ENCODE measurements at regions not wholly inside any gene's neighbourhood (a gene's known extent, or its start where the extent isn't known, plus 50 kb on each side); places are given as distances from the start of the nearest gene placed in this dataset.
A peak's percentile ranks its signal among the peaks of the same experiment; 100 is the strongest.

GRCh38 chr19:31223740-31224534 lies 125.3 kb downstream of the TSHZ3 start:
- no peak for DNase-seq

- no peak for DNase-seq
Measured at GRCh38 chr19:31220540-31220939, 128.7 kb downstream of the TSHZ3 start.

DNA sequence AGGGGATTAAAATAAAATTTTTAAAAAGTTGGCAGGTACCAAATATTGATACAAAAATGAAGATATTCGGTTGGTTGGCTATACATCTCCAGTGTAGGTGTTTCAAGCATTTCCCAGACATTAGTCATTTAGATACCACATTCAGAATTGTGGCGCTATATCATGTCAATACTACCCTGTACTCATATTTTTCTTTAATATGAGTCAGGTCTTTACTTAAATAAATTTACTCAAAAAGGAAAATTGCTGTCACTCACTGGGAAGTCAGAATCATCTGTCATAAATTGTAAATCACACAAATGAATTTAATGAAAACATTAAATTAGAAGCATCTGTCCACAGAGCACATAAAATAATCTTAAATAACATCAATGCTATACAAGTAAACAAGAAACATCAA lies 134.2 kb downstream of the TSHZ3 start:
- no peak for DNase-seq

GRCh38 chr19:31214086-31214485 lies 135.2 kb downstream of the TSHZ3 start:
- DNase-seq: peak; percentile 76

- no peak for DNase-seq
Measured at GRCh38 chr19:31211088-31211487, 138.1 kb downstream of the TSHZ3 start.

DNA sequence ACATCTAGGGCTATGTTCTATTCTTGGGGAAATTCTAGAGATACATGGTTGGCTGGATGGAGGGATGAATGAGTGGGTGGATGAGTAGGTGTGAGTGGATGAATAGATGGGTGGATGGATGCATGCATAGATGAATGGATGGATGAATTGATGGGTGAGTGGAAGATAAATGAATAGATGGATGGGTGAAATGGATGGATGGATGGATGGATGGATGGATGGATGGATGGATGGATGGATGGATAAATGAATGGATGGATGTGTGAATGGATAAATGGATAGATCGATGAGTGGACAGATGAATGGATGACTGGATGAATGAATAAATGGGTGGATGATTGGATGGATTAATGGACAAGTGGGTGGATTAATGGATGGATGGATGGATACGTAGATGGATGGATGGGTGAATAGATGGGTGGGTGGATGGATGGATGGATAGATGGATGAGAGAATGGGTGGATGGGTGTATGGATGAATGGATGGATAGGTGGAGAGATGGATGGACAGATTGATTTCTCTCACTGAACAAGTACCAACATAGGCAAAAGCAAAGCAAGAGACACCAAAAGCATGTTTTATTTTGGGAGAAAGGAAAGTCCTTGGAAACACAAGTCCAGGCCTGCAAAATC lies 143.2 kb downstream of the TSHZ3 start:
- DNase-seq: no peak

DNA sequence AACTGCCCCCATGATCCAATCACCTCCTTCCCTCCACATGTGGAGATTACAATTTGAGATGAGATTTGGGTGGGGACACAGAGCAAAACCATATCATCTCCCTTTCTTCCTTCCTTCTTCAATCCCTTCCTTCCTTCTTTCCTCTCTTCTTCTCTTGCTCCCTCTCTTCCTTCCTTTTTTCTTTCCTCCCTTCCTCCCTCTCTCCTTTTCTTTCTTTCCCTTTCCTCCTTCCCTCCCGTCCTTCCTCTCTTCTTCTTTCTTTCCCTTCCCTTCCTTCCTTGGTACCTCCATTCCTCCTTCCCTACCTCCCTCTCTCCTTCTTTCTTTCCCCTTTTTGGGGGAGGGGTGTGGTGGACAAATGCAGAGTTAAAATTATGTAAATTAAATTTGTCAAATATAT lies 145.1 kb downstream of the TSHZ3 start:
- DNase-seq: no peak

GRCh38 chr19:31185261-31185660 lies 164.0 kb downstream of the TSHZ3 start:
- DNase-seq: no peak

- DNase-seq: no peak
Measured at GRCh38 chr19:31181535-31181934, 167.7 kb downstream of the TSHZ3 start.

- DNase-seq: no peak
Measured at GRCh38 chr19:31180907-31181306, 168.3 kb downstream of the TSHZ3 start.

DNA sequence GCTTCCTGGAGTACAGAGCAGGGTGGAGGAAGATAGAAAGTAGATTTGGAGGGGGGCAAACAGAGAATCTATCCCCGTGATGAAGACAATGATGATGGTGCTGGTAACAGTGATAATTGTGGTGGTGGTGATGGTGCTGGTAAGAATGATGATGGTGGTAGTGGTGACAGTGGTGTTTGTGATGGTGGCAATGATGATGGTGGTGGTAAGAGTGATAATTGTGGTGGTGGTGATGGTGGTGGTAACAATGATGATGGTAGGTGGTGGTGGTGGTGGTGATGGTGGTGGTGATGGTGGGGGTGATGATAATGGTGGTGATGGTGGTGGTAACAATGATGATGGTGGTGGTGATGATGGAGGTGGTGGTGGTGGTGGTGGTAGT lies 169.8 kb downstream of the TSHZ3 start:
- no peak for DNase-seq

DNA sequence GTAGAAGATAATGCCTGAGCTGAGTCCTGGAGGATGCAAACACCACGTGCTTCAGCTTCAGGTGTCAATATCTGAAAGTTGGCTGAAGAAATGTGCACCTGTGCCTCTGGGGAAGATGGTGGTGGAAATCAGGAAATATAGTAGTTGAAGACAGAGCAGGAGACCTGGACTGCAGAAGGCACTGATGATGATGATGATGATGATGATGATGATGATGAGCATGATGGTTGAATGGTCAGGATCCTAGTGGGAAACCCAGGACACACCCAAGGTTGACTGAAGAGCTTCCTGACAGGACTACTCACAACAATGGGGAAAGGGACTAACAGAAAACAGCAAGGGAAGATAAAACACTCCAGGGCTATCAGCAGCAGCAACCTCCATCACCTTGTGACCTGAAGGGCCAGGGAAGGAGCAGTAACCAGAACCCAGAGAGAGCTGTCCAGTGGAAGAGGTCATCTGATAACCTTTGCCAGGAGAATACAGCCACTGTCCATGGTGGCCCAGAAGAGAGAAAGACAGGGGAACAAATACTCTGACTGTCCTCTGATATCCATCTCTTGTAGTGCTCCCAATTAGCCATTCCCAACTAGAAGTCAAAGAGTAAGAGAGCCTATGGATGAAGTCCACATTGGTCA lies 170.3 kb downstream of the TSHZ3 start:
- no peak for DNase-seq

DNA sequence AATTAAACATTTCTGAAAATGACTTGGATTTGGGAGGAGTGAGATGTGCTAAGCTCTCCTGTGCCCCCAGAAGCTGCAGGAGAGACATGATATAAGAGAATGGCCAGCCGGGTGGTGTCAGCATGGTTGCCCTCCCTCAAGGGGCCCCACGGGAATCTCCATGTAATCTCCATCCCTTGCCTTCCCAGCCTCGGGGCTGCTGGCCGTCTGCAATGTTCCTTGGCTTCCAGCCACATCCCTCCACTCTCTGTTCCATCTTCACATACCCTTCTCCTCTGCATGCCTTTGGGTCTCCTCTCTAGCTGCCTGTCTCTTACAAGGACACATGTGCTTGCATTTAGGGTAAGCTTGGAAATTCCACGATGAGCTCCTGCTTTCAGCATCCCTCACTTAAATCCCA lies 172.0 kb downstream of the TSHZ3 start:
- DNase-seq: no peak

GRCh38 chr19:31175564-31176348 lies 173.5 kb downstream of the TSHZ3 start:
- DNase-seq: no peak

GRCh38 chr19:31174948-31175347 lies 174.3 kb downstream of the TSHZ3 start:
- no peak for DNase-seq

DNA sequence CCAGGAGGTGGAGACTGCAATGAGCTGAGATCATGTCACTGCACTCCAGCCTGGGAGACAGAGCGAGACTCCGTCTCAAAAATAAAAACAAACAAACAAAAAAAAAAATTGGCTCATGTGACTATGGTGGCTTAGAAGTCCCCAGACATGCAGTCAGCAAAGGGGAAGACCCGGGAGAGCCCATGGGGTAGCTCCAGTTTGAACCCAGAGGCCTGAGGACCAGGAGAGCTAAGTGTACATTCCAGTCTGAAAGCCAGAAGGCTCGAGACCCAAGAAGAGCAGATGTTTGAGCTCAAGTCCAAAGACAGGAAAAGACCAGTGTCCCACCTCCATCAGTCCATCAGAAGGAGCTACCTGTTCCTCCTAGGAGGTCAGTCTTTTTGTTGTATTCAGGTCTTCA lies 175.2 kb downstream of the TSHZ3 start:
- no peak for DNase-seq

DNA sequence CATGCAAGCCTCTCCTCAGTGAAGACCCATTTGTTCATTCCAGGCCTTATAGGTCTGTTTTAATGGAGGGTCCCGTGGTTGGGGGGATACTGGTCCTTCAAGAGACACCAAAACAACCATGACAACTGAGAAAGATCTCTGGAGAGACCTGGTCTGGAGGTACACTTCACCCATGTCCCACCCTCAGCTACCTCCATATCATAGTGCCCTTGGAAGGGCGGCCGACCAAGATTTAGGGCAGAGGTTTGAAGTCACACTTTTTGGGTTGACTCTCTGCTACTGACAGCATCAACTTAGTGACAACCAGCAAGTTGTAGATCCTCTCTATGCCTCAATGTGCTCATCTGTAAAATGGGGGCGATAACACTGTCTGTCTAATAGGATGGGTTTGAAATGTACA lies 177.3 kb downstream of the TSHZ3 start:
- DNase-seq: no peak

DNA sequence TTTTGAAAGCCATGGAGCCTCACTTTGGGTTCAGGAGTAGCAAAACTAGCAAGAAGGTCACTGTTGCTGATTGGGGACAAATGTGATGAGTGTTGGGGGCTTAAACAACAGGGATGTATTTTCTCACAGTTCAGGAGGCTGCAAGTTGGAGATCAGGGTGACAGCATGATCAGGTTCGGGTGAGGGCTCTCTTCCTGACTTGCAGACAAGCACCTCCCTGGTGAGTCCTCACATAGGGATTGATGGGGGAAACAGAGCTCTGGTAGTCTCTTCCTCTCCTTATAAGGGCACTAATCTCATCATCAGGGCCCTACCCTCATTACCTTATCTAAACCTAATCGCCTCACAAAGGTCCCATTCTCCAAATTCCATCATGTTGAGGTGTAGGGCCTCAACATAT lies 179.2 kb downstream of the TSHZ3 start:
- DNase-seq: no peak

DNA sequence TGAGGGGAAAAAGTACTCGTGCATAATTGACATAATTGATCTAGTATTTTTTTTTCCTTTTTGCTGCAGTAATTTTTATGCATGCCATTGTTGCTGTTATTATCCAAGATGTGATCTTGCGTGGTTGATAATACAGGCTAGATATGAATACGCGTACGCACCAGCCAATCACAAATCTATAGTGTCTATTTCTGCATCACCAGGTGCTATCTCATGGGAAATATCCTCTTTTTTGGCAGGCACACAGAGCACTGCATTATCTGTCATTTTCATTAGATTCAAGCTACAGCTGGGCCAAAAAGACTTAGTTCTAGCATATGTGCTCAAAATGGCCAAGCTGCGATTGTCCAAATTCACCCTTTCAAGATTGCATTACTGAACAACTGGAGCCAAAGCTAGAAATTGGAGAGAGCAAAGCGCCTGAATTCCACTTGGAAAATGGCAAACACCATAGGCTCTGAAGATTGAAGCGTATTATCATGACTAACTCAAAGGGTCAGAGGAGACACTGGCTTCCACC lies 181.1 kb downstream of the TSHZ3 start:
- DNase-seq: no peak

GRCh38 chr19:31167690-31168089 lies 181.5 kb downstream of the TSHZ3 start:
- no peak for DNase-seq

DNA sequence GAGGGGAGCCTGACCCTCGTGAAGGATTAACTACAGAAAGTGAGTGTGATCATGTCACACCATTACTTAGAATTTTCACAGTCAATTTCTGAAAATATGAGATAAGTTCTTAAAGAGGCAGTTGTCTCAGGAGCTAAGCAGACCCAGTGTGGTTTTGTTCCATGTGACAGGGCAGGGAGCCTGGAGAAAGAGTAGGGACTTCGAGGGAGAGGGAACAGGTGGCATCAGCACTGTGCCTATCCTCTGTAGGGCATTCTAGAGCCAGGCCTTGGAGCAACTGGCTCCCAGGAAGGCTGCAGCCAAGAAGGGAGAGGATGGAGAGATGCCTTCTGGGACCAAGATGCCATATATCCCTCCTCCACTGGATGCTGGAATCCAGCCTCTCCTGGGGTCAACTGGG lies 183.0 kb downstream of the TSHZ3 start:
- DNase-seq: no peak

DNA sequence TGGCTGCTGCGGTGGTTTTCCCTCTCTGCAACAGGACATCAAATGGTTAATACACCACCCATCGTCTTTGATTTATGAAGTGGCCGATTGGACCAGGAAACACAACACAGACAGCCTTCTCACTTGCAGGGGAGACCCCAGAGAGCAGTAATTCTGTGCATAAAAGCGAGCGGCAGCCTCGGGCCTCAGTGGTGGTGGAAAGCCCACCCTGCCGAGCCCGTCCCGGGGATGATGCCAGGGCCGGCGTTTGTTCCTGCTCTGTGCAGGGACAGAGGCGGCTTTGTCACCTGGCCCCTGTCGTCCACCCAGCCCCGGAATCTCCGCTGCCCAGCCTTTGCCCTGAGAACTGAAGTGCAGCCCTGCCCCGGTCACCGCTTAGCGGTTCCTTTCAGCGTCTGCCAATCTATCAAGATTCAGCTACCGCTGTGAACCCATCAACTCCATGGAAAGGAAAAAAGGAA lies 184.4 kb downstream of the TSHZ3 start:
- no peak for DNase-seq

DNA sequence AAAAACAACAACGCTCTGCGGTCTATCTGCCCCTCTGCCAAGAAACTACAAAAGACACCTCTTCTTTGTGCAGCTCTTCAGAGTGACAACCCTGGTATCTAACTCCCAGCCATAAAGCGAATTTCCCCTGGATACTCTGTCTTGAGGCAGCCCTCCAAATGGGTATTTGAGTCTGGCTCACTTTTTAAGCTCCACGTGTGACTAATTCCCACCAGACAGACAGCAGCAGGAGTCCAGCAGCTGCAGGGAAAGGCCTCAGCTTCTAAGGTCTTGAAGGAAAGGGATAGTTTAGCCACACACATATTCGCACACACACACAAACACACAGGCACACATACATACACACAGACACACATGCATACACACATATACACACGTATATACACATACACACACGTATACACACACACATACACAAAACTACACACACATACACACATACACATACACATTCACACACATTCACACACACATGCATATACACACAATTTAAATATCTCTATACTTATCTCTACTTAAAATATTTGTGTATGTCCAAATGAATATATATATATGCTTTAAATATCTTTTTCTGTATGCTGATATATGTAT lies 188.8 kb downstream of the TSHZ3 start:
- no peak for DNase-seq
